SK-N-SH treated with all-trans-retinoic acid at 6 μM for 48 hours (cell line): ENCODE measurements at regions not wholly inside any gene's neighbourhood (a gene's known extent, or its start where the extent isn't known, plus 50 kb on each side); places are given as distances from the start of the nearest gene placed in this dataset.
"Not testable (repeated sequence)": the region's sequence is repeated elsewhere in the genome, so short reads cannot be mapped to it uniquely, and the experiment has no call there.

Experiments used
- ATAC-seq: fragments of 200-7000 bp; cut with Tn5 transposase; 3 replicates; pipeline ENCODE4 v1.9.1; 2020; ENCODE audit warnings: mild to moderate bottlenecking, moderate library complexity
- CSDC2 ChIP-seq: fragments of 250-450 bp; sonication (Bioruptor Pico); IDR thresholded peaks from 2 replicates; pipeline ENCODE4 v1.5.0; 2020; ENCODE audit warnings: mild to moderate bottlenecking, moderate library complexity
- ESRRG ChIP-seq: fragments of 250-450 bp; sonication (Bioruptor Pico); IDR thresholded peaks from 2 replicates; pipeline ENCODE4 v1.6.1; 2021; ENCODE audit warnings: mild to moderate bottlenecking
- GLIS3 ChIP-seq: fragments of 250-450 bp; sonication (Bioruptor Pico); IDR thresholded peaks from 2 replicates; pipeline ENCODE4 v1.5.0; 2020; ENCODE audit warnings: mild to moderate bottlenecking, moderate library complexity
- ISL1 ChIP-seq: fragments of 250-450 bp; sonication (Bioruptor Pico); IDR thresholded peaks from 2 replicates; pipeline ENCODE4 v2.1.2; 2022; ENCODE audit warnings: mild to moderate bottlenecking, moderate library complexity
- PPARA ChIP-seq: fragments of 250-450 bp; sonication (Bioruptor Pico); IDR thresholded peaks from 2 replicates; pipeline ENCODE4 v1.5.0; 2020; ENCODE audit warnings: mild to moderate bottlenecking, borderline replicate concordance
- TCF4 ChIP-seq: fragments of 250-450 bp; sonication (Bioruptor Pico); IDR thresholded peaks from 2 replicates; pipeline ENCODE4 v1.8.0; 2021; ENCODE audit warnings: mild to moderate bottlenecking, moderate library complexity, borderline replicate concordance
- ZC3H10 ChIP-seq: fragments of 250-450 bp; sonication (Bioruptor Pico); IDR thresholded peaks from 2 replicates; pipeline ENCODE4 v1.5.1; 2021; ENCODE audit warnings: mild to moderate bottlenecking, moderate library complexity
- ZFP3 ChIP-seq: fragments of 250-450 bp; sonication (Bioruptor Pico); IDR thresholded peaks from 2 replicates; pipeline ENCODE4 v1.5.0; 2020; ENCODE audit warnings: mild to moderate bottlenecking, moderate library complexity
- ZNF70 ChIP-seq: fragments of 450-650 bp; formaldehyde crosslinking; IDR thresholded peaks from 2 replicates; pipeline ENCODE4 v1.5.0; 2020; ENCODE audit warnings: mild to moderate bottlenecking, moderate library complexity
- ZNF8 ChIP-seq: fragments of 450-650 bp; formaldehyde crosslinking; IDR thresholded peaks from 2 replicates; pipeline ENCODE4 v1.5.0; 2020; ENCODE audit warnings: mild to moderate bottlenecking, moderate library complexity
- TF ChIP-seq, protein P1 (sequence below): fragments of 250-450 bp; sonication (Bioruptor Pico); IDR thresholded peaks from 2 replicates; pipeline ENCODE4 v1.8.0; 2020; ENCODE audit warnings: mild to moderate bottlenecking, moderate library complexity, borderline replicate concordance
- TF ChIP-seq, protein P2 (sequence below): fragments of 250-450 bp; sonication (Bioruptor Pico); IDR thresholded peaks from 2 replicates; pipeline ENCODE4 v1.5.0; 2020; ENCODE audit warnings: mild to moderate bottlenecking, moderate library complexity
- TF ChIP-seq, protein P3 (sequence below): fragments of 250-450 bp; sonication (Bioruptor Pico); IDR thresholded peaks from 2 replicates; pipeline ENCODE4 v1.5.1; 2021; ENCODE audit warnings: mild to moderate bottlenecking, moderate library complexity
- TF ChIP-seq, protein P4 (sequence below): fragments of 250-450 bp; sonication (Bioruptor Pico); IDR thresholded peaks from 2 replicates; pipeline ENCODE4 v1.8.0; 2021; ENCODE audit warnings: low read depth, mild to moderate bottlenecking, moderate library complexity, borderline replicate concordance

DNA sequence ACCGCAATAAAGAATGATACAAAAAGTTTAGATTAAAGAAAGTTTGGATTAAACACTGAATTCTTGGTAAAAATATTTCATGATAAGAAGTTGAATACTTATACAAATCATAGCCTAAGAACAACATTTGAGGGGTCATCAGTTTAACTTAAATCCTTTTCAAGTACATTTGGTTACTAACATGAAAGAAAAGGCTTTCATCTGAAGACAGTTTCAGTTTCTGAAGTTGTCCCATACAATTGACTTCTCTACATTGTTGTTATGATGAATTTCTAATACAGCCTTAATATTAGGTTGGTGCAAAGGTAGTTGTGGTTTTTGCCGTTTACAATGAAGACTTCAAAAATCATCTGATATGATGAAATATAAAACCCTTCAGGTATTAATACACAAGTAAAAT, 317.5 kb upstream of the MAGI2 start:
- TF ChIP-seq ZC3H10 (CRISPR knock-in tag) (no peak), TCF4 (CRISPR knock-in tag) (no peak), ZFP3 (CRISPR knock-in tag) (no peak)
- TF ChIP-seq, protein P1, sequence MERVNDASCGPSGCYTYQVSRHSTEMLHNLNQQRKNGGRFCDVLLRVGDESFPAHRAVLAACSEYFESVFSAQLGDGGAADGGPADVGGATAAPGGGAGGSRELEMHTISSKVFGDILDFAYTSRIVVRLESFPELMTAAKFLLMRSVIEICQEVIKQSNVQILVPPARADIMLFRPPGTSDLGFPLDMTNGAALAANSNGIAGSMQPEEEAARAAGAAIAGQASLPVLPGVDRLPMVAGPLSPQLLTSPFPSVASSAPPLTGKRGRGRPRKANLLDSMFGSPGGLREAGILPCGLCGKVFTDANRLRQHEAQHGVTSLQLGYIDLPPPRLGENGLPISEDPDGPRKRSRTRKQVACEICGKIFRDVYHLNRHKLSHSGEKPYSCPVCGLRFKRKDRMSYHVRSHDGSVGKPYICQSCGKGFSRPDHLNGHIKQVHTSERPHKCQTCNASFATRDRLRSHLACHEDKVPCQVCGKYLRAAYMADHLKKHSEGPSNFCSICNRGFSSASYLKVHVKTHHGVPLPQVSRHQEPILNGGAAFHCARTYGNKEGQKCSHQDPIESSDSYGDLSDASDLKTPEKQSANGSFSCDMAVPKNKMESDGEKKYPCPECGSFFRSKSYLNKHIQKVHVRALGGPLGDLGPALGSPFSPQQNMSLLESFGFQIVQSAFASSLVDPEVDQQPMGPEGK (CRISPR knock-in tag), result no peak
- TF ChIP-seq, protein P2, sequence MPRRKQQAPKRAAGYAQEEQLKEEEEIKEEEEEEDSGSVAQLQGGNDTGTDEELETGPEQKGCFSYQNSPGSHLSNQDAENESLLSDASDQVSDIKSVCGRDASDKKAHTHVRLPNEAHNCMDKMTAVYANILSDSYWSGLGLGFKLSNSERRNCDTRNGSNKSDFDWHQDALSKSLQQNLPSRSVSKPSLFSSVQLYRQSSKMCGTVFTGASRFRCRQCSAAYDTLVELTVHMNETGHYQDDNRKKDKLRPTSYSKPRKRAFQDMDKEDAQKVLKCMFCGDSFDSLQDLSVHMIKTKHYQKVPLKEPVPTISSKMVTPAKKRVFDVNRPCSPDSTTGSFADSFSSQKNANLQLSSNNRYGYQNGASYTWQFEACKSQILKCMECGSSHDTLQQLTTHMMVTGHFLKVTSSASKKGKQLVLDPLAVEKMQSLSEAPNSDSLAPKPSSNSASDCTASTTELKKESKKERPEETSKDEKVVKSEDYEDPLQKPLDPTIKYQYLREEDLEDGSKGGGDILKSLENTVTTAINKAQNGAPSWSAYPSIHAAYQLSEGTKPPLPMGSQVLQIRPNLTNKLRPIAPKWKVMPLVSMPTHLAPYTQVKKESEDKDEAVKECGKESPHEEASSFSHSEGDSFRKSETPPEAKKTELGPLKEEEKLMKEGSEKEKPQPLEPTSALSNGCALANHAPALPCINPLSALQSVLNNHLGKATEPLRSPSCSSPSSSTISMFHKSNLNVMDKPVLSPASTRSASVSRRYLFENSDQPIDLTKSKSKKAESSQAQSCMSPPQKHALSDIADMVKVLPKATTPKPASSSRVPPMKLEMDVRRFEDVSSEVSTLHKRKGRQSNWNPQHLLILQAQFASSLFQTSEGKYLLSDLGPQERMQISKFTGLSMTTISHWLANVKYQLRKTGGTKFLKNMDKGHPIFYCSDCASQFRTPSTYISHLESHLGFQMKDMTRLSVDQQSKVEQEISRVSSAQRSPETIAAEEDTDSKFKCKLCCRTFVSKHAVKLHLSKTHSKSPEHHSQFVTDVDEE (CRISPR knock-in tag), result no peak
- TF ChIP-seq, protein P3, sequence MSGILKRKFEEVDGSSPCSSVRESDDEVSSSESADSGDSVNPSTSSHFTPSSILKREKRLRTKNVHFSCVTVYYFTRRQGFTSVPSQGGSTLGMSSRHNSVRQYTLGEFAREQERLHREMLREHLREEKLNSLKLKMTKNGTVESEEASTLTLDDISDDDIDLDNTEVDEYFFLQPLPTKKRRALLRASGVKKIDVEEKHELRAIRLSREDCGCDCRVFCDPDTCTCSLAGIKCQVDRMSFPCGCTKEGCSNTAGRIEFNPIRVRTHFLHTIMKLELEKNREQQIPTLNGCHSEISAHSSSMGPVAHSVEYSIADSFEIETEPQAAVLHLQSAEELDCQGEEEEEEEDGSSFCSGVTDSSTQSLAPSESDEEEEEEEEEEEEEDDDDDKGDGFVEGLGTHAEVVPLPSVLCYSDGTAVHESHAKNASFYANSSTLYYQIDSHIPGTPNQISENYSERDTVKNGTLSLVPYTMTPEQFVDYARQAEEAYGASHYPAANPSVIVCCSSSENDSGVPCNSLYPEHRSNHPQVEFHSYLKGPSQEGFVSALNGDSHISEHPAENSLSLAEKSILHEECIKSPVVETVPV (CRISPR knock-in tag), result no peak
- TF ChIP-seq, protein P4, sequence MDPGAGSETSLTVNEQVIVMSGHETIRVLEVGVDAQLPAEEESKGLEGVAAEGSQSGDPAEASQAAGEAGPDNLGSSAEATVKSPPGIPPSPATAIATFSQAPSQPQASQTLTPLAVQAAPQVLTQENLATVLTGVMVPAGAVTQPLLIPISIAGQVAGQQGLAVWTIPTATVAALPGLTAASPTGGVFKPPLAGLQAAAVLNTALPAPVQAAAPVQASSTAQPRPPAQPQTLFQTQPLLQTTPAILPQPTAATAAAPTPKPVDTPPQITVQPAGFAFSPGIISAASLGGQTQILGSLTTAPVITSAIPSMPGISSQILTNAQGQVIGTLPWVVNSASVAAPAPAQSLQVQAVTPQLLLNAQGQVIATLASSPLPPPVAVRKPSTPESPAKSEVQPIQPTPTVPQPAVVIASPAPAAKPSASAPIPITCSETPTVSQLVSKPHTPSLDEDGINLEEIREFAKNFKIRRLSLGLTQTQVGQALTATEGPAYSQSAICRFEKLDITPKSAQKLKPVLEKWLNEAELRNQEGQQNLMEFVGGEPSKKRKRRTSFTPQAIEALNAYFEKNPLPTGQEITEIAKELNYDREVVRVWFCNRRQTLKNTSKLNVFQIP (CRISPR knock-in tag), result no peak
- ATAC-seq, result no peak

DNA sequence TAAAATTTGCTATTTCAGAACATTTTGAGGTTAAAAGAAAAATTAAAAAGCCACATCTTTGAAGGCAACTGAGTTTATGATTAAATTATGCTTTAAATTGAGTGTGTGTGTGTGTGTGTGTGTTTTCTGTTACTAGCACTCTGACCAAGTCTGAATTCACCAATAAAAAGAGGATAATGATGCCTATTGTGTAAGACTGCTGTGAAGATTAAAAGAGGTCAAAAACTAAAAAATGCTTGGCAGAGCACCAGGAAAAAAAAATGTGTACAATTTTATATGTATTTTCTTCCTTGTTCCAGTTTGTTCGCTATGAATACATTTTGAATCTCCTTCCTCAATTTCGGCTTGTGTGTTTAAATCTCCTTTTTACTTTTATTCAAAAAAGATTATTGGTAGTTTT, 316.6 kb upstream of the MAGI2 start:
- TF ChIP-seq, protein P2 (CRISPR knock-in tag), result no peak
- TF ChIP-seq, protein P4 (CRISPR knock-in tag), result no peak
- TF ChIP-seq ZNF8 (CRISPR knock-in tag), result no peak
- no peak for ATAC-seq

DNA sequence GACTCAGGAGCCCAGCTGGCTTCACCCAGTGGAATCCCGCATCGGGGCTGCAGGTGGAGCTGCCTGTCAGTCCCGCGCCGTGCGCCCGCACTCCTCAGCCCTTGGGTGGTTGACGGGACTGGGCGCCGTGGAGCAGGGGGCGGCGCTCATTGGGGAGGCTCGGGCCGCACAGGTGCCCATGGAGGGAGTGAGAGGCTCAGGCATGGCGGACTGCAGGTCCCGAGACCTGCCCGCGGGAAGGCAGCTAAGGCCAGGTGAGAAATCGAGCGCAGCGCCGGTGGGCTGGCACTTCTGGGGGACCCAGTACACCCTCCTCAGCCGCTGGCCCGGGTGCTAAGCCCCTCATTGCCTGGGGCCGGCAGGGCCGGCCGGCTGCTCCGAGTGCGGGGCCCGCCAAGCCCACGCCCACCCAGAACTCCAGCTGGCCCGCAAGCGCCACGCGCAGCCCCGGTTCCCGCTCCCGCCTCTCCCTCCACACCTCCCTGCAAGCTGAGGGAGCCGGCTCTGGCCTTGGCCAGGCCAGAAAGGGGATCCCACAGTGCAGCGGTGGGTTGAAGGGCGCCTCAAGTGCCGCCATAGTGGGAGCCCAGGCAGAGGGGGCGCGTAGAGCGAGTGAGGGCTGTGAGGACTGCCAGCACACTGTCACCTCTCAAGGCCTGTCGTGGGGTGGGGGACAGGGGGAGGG, 314.6 kb upstream of the MAGI2 start:
- ATAC-seq, result not testable (repeated sequence)

DNA sequence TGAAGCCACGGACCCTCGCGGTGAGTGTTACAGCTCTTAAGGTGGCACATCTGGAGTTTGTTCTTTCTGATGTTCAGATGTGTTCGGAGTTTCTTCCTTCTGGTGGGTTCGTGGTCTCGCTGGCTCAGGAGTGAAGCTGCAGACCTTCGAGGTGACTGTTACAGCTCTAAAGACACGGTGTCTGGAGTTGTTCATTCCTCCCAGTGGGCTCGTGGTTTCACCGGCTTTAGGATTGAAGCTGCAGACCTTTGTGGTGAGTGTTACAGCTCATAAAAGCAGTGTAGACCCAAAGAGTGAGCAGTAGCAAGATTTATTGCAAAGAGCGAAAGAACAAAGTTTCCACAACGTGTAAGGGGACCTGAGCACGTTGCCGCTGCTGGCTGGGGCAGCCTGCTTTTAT, 313.7 kb upstream of the MAGI2 start:
- ATAC-seq, result not testable (repeated sequence)

DNA sequence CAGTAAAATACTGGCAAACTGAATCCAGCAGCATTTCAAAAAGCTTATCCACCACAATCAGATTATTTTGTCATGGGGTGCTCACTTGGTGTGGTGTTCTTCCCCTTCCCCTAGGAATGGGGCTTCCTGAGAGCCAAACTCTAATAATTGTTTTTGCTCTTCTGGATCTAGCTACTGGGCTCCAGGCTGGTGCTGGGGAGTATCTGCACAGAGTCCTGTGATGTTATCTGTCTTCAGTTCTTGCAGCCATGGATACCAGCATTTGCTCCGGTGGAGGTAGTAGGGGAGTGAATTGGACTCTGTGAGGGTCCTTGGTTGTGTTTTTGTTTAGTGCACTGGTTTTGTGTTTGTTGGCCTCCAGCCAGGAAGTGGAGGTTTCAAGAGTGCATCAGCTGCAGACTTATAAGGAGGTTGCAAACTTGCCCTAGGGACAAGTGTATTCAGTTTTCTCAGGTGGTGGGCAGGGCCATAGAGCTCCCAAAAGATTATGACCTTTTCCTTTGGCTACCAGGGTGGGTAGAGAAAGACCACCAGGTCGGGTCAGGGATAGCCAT, 308.5 kb upstream of the MAGI2 start:
- ATAC-seq, result no peak
- TF ChIP-seq, protein P1 (CRISPR knock-in tag), result no peak
- TF ChIP-seq, protein P2 (CRISPR knock-in tag), result no peak
- TF ChIP-seq ISL1 (CRISPR knock-in tag) (no peak), ZNF70 (CRISPR knock-in tag) (no peak), CSDC2 (CRISPR knock-in tag) (no peak), ESRRG (CRISPR knock-in tag) (no peak), PPARA (CRISPR knock-in tag) (no peak), GLIS3 (no peak)
